Limb (tissue), 2 donors: ENCODE measurements at regions not wholly inside any gene's neighbourhood (a gene's known extent, or its start where the extent isn't known, plus 50 kb on each side); places are given as distances from the start of the nearest gene placed in this dataset.

Experiments used
- DNase-seq, 2 donors: peaks; one replicate each; pipeline ENCODE4 v3.0.0-alpha.2; 2016; ENCODE audit errors: extremely low spot score in 2 of 2

- DNase-seq = no peak
Measured at GRCh38 chr14:55500219-55500701, 59.8 kb upstream of the TBPL2 start.

DNA sequence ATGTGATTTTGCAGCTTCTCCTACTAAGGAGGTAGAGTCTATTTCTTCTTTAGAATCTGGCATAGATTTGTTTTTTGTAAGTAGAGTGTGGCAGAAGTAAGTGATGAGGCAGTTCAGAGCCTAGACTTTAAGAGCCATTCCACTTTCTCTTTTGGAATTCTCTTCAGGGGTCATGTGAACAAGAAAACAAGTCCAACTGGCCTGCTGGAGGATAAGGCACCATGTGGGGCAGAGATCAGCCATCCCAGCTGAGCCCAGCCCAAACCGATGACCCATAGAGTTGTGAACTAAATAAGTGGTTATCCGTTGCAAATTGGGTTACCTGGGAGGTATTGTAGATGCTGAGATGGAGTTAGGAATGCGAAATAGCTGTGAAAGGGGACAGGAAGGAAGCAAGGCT lies 60.3 kb upstream of the TBPL2 start:
- no peak for DNase-seq

DNA sequence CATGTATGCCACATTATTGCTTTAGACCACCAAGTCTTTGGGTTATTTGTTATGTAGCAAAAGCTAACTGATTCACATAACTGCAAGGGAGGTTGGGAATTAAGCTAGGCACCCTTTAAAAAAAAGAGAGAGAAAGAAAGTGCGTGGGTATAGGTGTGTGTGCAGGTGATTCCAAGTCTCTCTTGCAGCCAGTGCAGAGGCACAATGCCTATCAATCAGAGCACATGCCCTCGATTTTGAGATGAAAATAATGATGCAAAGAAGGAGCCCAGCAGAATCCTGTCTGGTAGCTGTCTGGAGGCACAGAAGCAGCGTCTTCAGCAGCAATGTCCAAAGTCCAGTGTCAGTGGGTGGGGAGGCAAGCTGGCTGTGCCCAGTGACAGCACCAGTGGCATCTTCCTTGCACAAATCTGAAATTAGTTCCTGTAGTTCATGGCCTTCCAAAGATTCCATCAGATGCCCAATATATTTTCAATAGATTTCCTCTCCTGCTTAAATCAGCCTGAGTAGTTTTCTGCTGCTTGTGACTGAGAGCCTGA lies 62.4 kb upstream of the TBPL2 start:
- no peak for DNase-seq

- DNase-seq = no peak
Measured at GRCh38 chr14:55505846-55506245, 65.4 kb upstream of the TBPL2 start.

DNA sequence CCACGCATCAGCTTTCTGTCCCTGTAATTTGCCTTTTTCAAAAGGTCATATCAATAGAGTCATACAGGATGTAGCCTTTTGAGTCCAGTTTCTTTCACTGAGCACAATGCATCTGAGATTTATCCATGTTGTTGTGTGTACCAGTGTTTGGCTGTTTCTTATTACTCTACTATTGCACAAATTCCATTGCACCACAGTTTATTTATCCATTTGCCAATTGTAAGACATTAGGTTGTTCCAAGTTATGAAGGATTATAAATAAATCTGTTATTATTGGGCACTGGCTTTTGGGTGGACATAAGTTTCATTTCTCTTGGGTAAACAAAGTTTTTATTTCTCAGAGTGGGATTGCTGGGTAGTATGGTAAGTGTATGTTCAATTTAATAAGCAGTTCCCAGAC lies 68.3 kb upstream of the TBPL2 start:
- DNase-seq = no peak

DNA sequence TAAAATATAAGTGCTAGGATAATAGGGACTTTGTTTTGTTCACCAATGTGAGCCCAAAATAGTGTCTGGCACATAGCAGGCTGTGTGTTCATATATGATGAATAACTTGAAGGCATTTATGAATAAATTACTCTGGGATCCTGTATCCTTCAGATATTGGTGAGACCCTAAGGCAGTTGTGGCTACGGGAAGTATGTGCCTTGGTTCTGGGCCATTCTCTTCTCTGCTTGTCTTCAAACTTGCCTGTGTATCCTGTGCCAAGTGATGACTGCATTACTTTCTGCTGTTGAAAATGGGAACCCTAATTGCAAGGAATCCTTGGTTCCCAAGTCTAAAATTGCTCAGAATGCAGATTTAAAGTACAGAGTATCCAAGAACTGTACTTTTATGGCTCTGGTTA lies 67.6 kb upstream of the KTN1 start:
- DNase-seq = peak in 1 of 2 donors; percentile 14

DNA sequence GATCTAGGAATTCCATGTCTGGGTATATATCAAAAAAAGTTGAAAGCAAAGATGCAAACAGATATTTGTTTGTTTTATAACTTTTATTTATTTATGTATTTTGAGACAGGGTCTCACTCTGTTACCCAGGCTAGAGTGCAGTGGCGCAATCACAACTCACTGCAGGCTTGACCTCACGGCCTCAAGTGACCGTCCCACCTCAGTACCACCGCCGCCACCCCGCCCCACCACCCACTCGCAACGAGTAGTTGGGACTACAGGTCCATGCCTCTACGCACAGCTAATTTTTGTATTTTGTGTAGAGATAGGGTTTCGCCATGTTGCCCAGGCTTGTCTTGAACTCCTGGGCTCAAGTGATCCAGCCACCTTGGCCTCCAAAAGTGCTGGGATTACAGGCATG lies 66.5 kb upstream of the KTN1 start:
- no peak for DNase-seq

- no peak for DNase-seq
Measured at GRCh38 chr14:55514819-55515490, 65.1 kb upstream of the KTN1 start.

- DNase-seq = no peak
Measured at GRCh38 chr14:55516776-55517175, 63.2 kb upstream of the KTN1 start.

DNA sequence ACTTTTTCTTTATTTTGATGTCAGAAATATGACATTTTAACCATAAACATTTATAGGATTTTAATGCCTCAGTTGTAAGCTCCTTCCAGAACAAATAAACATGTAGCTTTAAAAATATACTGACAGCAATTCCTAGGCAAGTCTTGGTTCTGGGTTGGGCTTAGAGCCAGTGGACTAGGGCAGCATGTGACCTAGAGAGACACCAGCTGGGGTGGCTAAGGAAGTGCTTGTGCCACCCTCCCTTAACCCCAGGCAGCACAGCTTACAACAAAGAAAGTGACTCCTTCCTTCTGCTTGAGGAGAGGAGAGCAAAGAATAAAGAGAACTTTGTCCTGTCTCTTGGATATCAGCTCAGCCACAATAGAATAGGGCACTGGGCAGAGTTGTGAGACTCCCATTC lies 61.6 kb upstream of the KTN1 start:
- DNase-seq = no peak

DNA sequence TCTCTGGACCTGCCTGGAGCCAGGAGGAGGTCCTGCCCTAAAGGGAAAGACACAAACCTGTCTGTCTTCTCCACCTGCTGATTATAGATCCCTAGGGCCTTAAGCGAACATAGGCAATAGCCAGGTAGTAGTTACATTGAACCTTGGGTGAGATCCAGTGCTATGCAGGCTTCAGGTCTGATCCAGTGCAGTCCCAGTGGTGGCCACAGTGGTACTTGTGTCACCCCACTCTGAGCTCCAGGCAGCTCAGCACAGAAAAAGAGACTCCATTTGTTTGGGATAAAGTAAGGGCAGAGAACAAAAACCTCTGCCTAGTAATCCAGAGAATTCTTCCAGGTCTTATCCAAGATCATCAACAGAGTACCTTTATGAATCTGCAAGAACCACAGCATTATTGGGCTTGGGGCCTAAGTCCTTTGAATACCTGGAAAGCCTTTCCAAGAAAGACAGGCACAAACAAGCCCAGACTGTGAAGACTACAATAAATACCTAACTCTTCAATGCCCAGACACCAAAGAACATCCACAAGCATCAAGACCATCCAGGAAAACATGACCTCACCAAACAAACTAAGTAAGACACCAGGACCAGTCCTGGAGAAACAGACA lies 60.4 kb upstream of the KTN1 start:
- no peak for DNase-seq

- DNase-seq = no peak
Measured at GRCh38 chr14:55523321-55523720, 56.7 kb upstream of the KTN1 start.
